ENCODE measurements at regions not wholly inside any gene's neighbourhood (a gene's known extent, or its start where the extent isn't known, plus 50 kb on each side); places are given as distances from the start of the nearest gene placed in this dataset.

- Histone ChIP-seq H3K27ac (replicated peaks; ENCODE audit: low read length) (no peak overlapping the region), H3K23ac (ENCODE audit: low read depth, low read length, poor library complexity) (no peak overlapping the region), H3K4me3 (ENCODE audit: low read length in 2 of 2) (no peak overlapping the region), H3K79me1 (ENCODE audit: low read depth, low read length) (no peaks in the 10 kb centered on the region), H3K27me3 (ENCODE audit: control insufficient read depth in 3 of 3, insufficient read depth in 3 of 3, low read depth in 1 of 3, low read length in 3 of 3) (no peaks in the 10 kb centered on the region), H4K8ac (ENCODE audit: low read depth, low read length) (no peak overlapping the region), H2BK15ac (ENCODE audit: low read length) (no peak overlapping the region), H2AK5ac (ENCODE audit: low read depth, low read length) (no peak overlapping the region), H2BK12ac (ENCODE audit: low read length) (no peak overlapping the region), H3K9me3 (replicated peaks in 1 of 2; ENCODE audit: control insufficient read depth in 2 of 2, insufficient read depth in 1 of 2, low read depth in 1 of 2, low read length in 2 of 2) (no peaks in the 10 kb centered on the region), H3K36me3 (replicated peaks in 1 of 2; ENCODE audit: control insufficient read depth in 2 of 2, insufficient read depth in 2 of 2, low read length in 2 of 2) (no peaks in the 10 kb centered on the region), H2BK120ac (ENCODE audit: low read depth, low read length) (no peak overlapping the region), H3K14ac (ENCODE audit: low read length) (no peak overlapping the region), H3K18ac (ENCODE audit: low read length) (no peak overlapping the region), H3K4me2 (ENCODE audit: insufficient read depth, low read length, poor library complexity, severe bottlenecking) (no peak overlapping the region), H2AFZ (ENCODE audit: low read length) (no peak overlapping the region), H3K4me1 (ENCODE audit: control insufficient read depth in 2 of 2, insufficient read depth in 1 of 2, low read depth in 1 of 2, low read length in 2 of 2) (no peaks in the 10 kb centered on the region), H4K91ac (ENCODE audit: low read depth, low read length, poor library complexity) (no peak overlapping the region), H2BK5ac (ENCODE audit: low read length) (no peak overlapping the region), H3K4ac (ENCODE audit: low read length) (no peak overlapping the region), H3K9ac (ENCODE audit: low read depth, low read length, poor library complexity) (no peak overlapping the region)
- no peak for DNase-seq (ENCODE audit: low spot score)
- WGBS, 2 donors (ENCODE audit: extremely low coverage in 2 of 2, insufficient read length in 2 of 2, insufficient replicate concordance in 1 of 2) = no CpG with 5 or more reads among the region's 5 CpGs
These were observed 857.1 kb downstream of the AACS start for GRCh38 chr12:125922330-125922729.

GRCh38 chr12:125936502-125936901, 871.3 kb downstream of the AACS start:
- H3K9me3 ChIP-seq (replicated peaks in 1 of 2; ENCODE audit: control insufficient read depth in 2 of 2, insufficient read depth in 1 of 2, low read depth in 1 of 2, low read length in 2 of 2) = no peaks in the 10 kb centered on the region
- WGBS, 2 donors (ENCODE audit: extremely low coverage in 2 of 2, insufficient read length in 2 of 2, insufficient replicate concordance in 1 of 2) = no CpG with 5 or more reads among the region's 1 CpG

GRCh38 chr12:125944446-125944845, 879.2 kb downstream of the AACS start:
- H2AFZ ChIP-seq (ENCODE audit: low read length) = no peak overlapping the region
- H2BK5ac ChIP-seq (ENCODE audit: low read length) = no peak overlapping the region
- no peak overlapping the region for H3K23ac ChIP-seq (ENCODE audit: low read depth, low read length, poor library complexity)
- H3K27ac ChIP-seq (replicated peaks; ENCODE audit: low read length) = no peak overlapping the region
- H4K91ac ChIP-seq (ENCODE audit: low read depth, low read length, poor library complexity) = no peak overlapping the region
- no peak overlapping the region for H3K9ac ChIP-seq (ENCODE audit: low read depth, low read length, poor library complexity)
- no peaks in the 10 kb centered on the region for H3K4me1 ChIP-seq (ENCODE audit: control insufficient read depth in 2 of 2, insufficient read depth in 1 of 2, low read depth in 1 of 2, low read length in 2 of 2)
- no peaks in the 10 kb centered on the region for H3K79me1 ChIP-seq (ENCODE audit: low read depth, low read length)
- no peak overlapping the region for H4K8ac ChIP-seq (ENCODE audit: low read depth, low read length)
- H3K4me2 ChIP-seq (ENCODE audit: insufficient read depth, low read length, poor library complexity, severe bottlenecking) = no peak overlapping the region
- DNase-seq (ENCODE audit: low spot score) = no peak
- no CpG with 5 or more reads among the region's 2 CpGs for WGBS, 2 donors (ENCODE audit: extremely low coverage in 2 of 2, insufficient read length in 2 of 2, insufficient replicate concordance in 1 of 2)
- no peak overlapping the region for H3K4ac ChIP-seq (ENCODE audit: low read length)
- H2BK120ac ChIP-seq (ENCODE audit: low read depth, low read length) = no peak overlapping the region
- H3K36me3 ChIP-seq (replicated peaks in 1 of 2; ENCODE audit: control insufficient read depth in 2 of 2, insufficient read depth in 2 of 2, low read length in 2 of 2) = no peaks in the 10 kb centered on the region
- H3K18ac ChIP-seq (ENCODE audit: low read length) = no peak overlapping the region
- no peak overlapping the region for H3K14ac ChIP-seq (ENCODE audit: low read length)
- no peak overlapping the region for H3K4me3 ChIP-seq (ENCODE audit: low read length in 2 of 2)
- no peak overlapping the region for H2AK5ac ChIP-seq (ENCODE audit: low read depth, low read length)
- no peak overlapping the region for H2BK15ac ChIP-seq (ENCODE audit: low read length)
- H3K27me3 ChIP-seq (ENCODE audit: control insufficient read depth in 3 of 3, insufficient read depth in 3 of 3, low read depth in 1 of 3, low read length in 3 of 3) = no peaks in the 10 kb centered on the region
- no peaks in the 10 kb centered on the region for H3K9me3 ChIP-seq (replicated peaks in 1 of 2; ENCODE audit: control insufficient read depth in 2 of 2, insufficient read depth in 1 of 2, low read depth in 1 of 2, low read length in 2 of 2)
- no peak overlapping the region for H2BK12ac ChIP-seq (ENCODE audit: low read length)

More at GRCh38 chr12:125936502-125936901, 871.3 kb downstream of the AACS start:
- Histone ChIP-seq H3K27ac (replicated peaks; ENCODE audit: low read length) (no peak overlapping the region), H3K79me1 (ENCODE audit: low read depth, low read length) (no peaks in the 10 kb centered on the region), H3K4ac (ENCODE audit: low read length) (no peak overlapping the region), H3K36me3 (replicated peaks in 1 of 2; ENCODE audit: control insufficient read depth in 2 of 2, insufficient read depth in 2 of 2, low read length in 2 of 2) (no peaks in the 10 kb centered on the region), H2BK5ac (ENCODE audit: low read length) (no peak overlapping the region), H3K4me1 (ENCODE audit: control insufficient read depth in 2 of 2, insufficient read depth in 1 of 2, low read depth in 1 of 2, low read length in 2 of 2) (no peaks in the 10 kb centered on the region), H3K14ac (ENCODE audit: low read length) (no peak overlapping the region), H2AK5ac (ENCODE audit: low read depth, low read length) (no peak overlapping the region), H3K18ac (ENCODE audit: low read length) (no peak overlapping the region), H2BK15ac (ENCODE audit: low read length) (no peak overlapping the region), H4K91ac (ENCODE audit: low read depth, low read length, poor library complexity) (no peak overlapping the region), H3K4me2 (ENCODE audit: insufficient read depth, low read length, poor library complexity, severe bottlenecking) (no peak overlapping the region), H4K8ac (ENCODE audit: low read depth, low read length) (no peak overlapping the region), H3K23ac (ENCODE audit: low read depth, low read length, poor library complexity) (no peak overlapping the region), H3K9ac (ENCODE audit: low read depth, low read length, poor library complexity) (no peak overlapping the region), H3K4me3 (ENCODE audit: low read length in 2 of 2) (no peak overlapping the region), H2AFZ (ENCODE audit: low read length) (no peak overlapping the region), H2BK120ac (ENCODE audit: low read depth, low read length) (no peak overlapping the region), H2BK12ac (ENCODE audit: low read length) (no peak overlapping the region), H3K27me3 (ENCODE audit: control insufficient read depth in 3 of 3, insufficient read depth in 3 of 3, low read depth in 1 of 3, low read length in 3 of 3) (no peaks in the 10 kb centered on the region)
- DNase-seq (ENCODE audit: low spot score) = no peak

GRCh38 chr12:125949471-125949870, 884.2 kb downstream of the AACS start:
- Histone ChIP-seq H2BK12ac (ENCODE audit: low read length) (no peak overlapping the region), H3K4me1 (ENCODE audit: control insufficient read depth in 2 of 2, insufficient read depth in 1 of 2, low read depth in 1 of 2, low read length in 2 of 2) (no peaks in the 10 kb centered on the region), H3K23ac (ENCODE audit: low read depth, low read length, poor library complexity) (no peak overlapping the region), H3K27ac (replicated peaks; ENCODE audit: low read length) (no peak overlapping the region), H2BK5ac (ENCODE audit: low read length) (no peak overlapping the region), H2AFZ (ENCODE audit: low read length) (no peak overlapping the region), H3K9ac (ENCODE audit: low read depth, low read length, poor library complexity) (no peak overlapping the region), H4K8ac (ENCODE audit: low read depth, low read length) (no peak overlapping the region), H2BK120ac (ENCODE audit: low read depth, low read length) (no peak overlapping the region), H2BK15ac (ENCODE audit: low read length) (no peak overlapping the region), H3K27me3 (ENCODE audit: control insufficient read depth in 3 of 3, insufficient read depth in 3 of 3, low read depth in 1 of 3, low read length in 3 of 3) (no peaks in the 10 kb centered on the region), H3K18ac (ENCODE audit: low read length) (no peak overlapping the region), H3K4ac (ENCODE audit: low read length) (no peak overlapping the region), H3K14ac (ENCODE audit: low read length) (no peak overlapping the region), H3K36me3 (replicated peaks in 1 of 2; ENCODE audit: control insufficient read depth in 2 of 2, insufficient read depth in 2 of 2, low read length in 2 of 2) (no peaks in the 10 kb centered on the region), H4K91ac (ENCODE audit: low read depth, low read length, poor library complexity) (no peak overlapping the region), H3K9me3 (replicated peaks in 1 of 2; ENCODE audit: control insufficient read depth in 2 of 2, insufficient read depth in 1 of 2, low read depth in 1 of 2, low read length in 2 of 2) (no peaks in the 10 kb centered on the region), H3K4me3 (ENCODE audit: low read length in 2 of 2) (no peak overlapping the region), H2AK5ac (ENCODE audit: low read depth, low read length) (no peak overlapping the region), H3K4me2 (ENCODE audit: insufficient read depth, low read length, poor library complexity, severe bottlenecking) (no peak overlapping the region), H3K79me1 (ENCODE audit: low read depth, low read length) (no peaks in the 10 kb centered on the region)
- DNase-seq (ENCODE audit: low spot score) = no peak
- no CpG with 5 or more reads among the region's 7 CpGs for WGBS, 2 donors (ENCODE audit: extremely low coverage in 2 of 2, insufficient read length in 2 of 2, insufficient replicate concordance in 1 of 2)
